ENCODE measurements at regions not wholly inside any gene's neighbourhood (a gene's known extent, or its start where the extent isn't known, plus 50 kb on each side); places are given as distances from the start of the nearest gene placed in this dataset.

DNA sequence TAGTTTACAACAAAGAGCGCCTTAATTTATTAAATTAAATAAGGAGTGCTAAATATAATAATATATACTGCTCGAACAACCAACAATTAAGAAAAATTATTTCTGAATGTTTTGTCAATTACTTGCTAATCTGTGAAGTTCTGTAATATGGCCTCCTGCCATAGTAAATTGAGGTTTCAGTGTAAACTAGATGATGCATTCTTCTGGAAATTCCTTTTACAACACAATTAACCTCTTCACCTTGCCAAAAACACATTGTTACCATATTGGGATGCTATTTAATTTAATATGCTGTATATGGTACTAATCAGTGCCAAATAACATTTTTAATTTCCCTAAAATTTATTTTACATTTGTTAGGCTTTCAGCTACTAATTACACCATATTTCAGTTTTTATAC lies 808.4 kb upstream of the CITED2 start:
- Histone ChIP-seq H3F3A (ENCODE audit: insufficient read depth, low read length) (no peaks in the 10 kb centered on the region), H3K27me3 (ENCODE audit: insufficient read depth, low read length) (no peaks in the 10 kb centered on the region), H3K27ac (ENCODE audit: low read depth, low read length, poor library complexity, severe bottlenecking) (no peak overlapping the region), H3K9ac (ENCODE audit: low read length) (no peak overlapping the region), H2AFZ (ENCODE audit: low read length) (no peak overlapping the region), H3K4me3 (ENCODE audit: low read depth, low read length, poor library complexity, severe bottlenecking) (no peak overlapping the region), H3K9me2 (ENCODE audit: low read depth, low read length) (no peaks in the 10 kb centered on the region), H3K4me2 (ENCODE audit: low read length) (no peak overlapping the region), H3K9me3 (ENCODE audit: low read length) (no peaks in the 10 kb centered on the region), H3K4me1 (ENCODE audit: insufficient read depth, low read length, severe bottlenecking) (no peaks in the 10 kb centered on the region), H3K36me3 (ENCODE audit: insufficient read depth, low read length) (no peaks in the 10 kb centered on the region), H3K79me2 (ENCODE audit: insufficient read depth, low read length) (no peaks in the 10 kb centered on the region), H4K20me1 (ENCODE audit: insufficient read depth, low read length) (no peaks in the 10 kb centered on the region)
- TF ChIP-seq, protein P1, sequence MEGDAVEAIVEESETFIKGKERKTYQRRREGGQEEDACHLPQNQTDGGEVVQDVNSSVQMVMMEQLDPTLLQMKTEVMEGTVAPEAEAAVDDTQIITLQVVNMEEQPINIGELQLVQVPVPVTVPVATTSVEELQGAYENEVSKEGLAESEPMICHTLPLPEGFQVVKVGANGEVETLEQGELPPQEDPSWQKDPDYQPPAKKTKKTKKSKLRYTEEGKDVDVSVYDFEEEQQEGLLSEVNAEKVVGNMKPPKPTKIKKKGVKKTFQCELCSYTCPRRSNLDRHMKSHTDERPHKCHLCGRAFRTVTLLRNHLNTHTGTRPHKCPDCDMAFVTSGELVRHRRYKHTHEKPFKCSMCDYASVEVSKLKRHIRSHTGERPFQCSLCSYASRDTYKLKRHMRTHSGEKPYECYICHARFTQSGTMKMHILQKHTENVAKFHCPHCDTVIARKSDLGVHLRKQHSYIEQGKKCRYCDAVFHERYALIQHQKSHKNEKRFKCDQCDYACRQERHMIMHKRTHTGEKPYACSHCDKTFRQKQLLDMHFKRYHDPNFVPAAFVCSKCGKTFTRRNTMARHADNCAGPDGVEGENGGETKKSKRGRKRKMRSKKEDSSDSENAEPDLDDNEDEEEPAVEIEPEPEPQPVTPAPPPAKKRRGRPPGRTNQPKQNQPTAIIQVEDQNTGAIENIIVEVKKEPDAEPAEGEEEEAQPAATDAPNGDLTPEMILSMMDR (IDR thresholded peaks at IDR 0.05; ENCODE audit: low read length) = no peak
- TF ChIP-seq EZH2 (IDR thresholded peaks at IDR 0.05; ENCODE audit: borderline replicate concordance, low read length) = no peak

DNA sequence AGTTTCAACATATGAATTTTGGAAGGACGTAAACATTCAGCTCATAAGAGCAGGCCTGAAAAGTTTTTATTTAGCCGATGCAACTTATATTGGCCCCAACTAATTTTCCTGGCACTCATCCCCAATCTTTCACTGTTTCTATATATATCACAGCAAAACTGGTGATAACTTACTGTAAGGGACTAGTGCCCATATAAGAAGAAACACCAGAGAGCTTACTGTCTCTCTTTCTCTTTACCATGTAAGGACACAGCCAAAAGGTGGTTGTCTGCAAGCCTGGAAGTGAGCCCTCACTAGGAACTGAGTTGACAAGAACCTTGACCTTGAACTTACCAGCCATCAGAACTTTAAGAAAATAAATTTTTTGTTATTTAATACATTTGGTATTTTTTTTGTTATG lies 807.4 kb upstream of the CITED2 start:
- H3K9me3 ChIP-seq (ENCODE audit: low read length) = no peaks in the 10 kb centered on the region
- H3K4me2 ChIP-seq (ENCODE audit: low read length) = no peak overlapping the region
- H4K20me1 ChIP-seq (ENCODE audit: insufficient read depth, low read length) = no peaks in the 10 kb centered on the region
- H3K79me2 ChIP-seq (ENCODE audit: insufficient read depth, low read length) = no peaks in the 10 kb centered on the region
- no peaks in the 10 kb centered on the region for H3K27me3 ChIP-seq (ENCODE audit: insufficient read depth, low read length)
- H3K4me3 ChIP-seq (ENCODE audit: low read depth, low read length, poor library complexity, severe bottlenecking) = no peak overlapping the region
- H3K9me2 ChIP-seq (ENCODE audit: low read depth, low read length) = no peaks in the 10 kb centered on the region
- H3F3A ChIP-seq (ENCODE audit: insufficient read depth, low read length) = no peaks in the 10 kb centered on the region
- TF ChIP-seq, protein P1 (IDR thresholded peaks at IDR 0.05; ENCODE audit: low read length) = no peak
- no peak overlapping the region for H2AFZ ChIP-seq (ENCODE audit: low read length)
- H3K36me3 ChIP-seq (ENCODE audit: insufficient read depth, low read length) = no peaks in the 10 kb centered on the region
- H3K9ac ChIP-seq (ENCODE audit: low read length) = no peak overlapping the region
- H3K27ac ChIP-seq (ENCODE audit: low read depth, low read length, poor library complexity, severe bottlenecking) = no peak overlapping the region
- no peaks in the 10 kb centered on the region for H3K4me1 ChIP-seq (ENCODE audit: insufficient read depth, low read length, severe bottlenecking)

DNA sequence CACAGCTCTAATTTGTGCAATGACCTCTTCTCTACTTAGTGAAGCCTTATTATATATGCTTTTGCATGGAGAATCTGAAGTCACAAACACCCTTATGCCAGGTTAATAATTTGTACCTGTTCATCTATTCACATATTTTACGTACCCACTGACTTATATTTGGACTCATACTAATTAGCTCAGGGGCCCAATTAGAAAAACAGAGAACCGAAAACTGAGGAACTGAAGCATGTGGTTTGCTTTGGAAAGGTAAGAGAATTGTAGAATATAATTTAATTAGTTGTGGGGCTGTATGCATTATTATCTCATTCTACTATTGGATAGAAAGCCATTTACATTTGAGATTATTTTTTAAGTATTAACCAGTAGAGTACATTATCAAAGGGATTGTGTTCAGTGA lies 805.9 kb upstream of the CITED2 start:
- Histone ChIP-seq H3K79me2 (ENCODE audit: insufficient read depth, low read length) (no peaks in the 10 kb centered on the region), H3K4me2 (ENCODE audit: low read length) (no peak overlapping the region), H4K20me1 (ENCODE audit: insufficient read depth, low read length) (no peaks in the 10 kb centered on the region), H3K9me2 (ENCODE audit: low read depth, low read length) (no peaks in the 10 kb centered on the region), H3K4me1 (ENCODE audit: insufficient read depth, low read length, severe bottlenecking) (no peaks in the 10 kb centered on the region), H2AFZ (ENCODE audit: low read length) (no peak overlapping the region), H3K9me3 (ENCODE audit: low read length) (no peaks in the 10 kb centered on the region), H3F3A (ENCODE audit: insufficient read depth, low read length) (no peaks in the 10 kb centered on the region), H3K27me3 (ENCODE audit: insufficient read depth, low read length) (no peaks in the 10 kb centered on the region), H3K4me3 (ENCODE audit: low read depth, low read length, poor library complexity, severe bottlenecking) (no peak overlapping the region), H3K36me3 (ENCODE audit: insufficient read depth, low read length) (no peaks in the 10 kb centered on the region), H3K9ac (ENCODE audit: low read length) (no peak overlapping the region), H3K27ac (ENCODE audit: low read depth, low read length, poor library complexity, severe bottlenecking) (no peak overlapping the region)
- TF ChIP-seq, protein P1 (IDR thresholded peaks at IDR 0.05; ENCODE audit: low read length) = no peak
- no peak for TF ChIP-seq EZH2 (IDR thresholded peaks at IDR 0.05; ENCODE audit: borderline replicate concordance, low read length)
